MM.1S (cell line): ENCODE measurements at regions not wholly inside any gene's neighbourhood (a gene's known extent, or its start where the extent isn't known, plus 50 kb on each side); places are given as distances from the start of the nearest gene placed in this dataset.

Experiments used
- DNase-seq: peaks from one replicate; pipeline ENCODE4 v3.0.0-alpha.2; 2015
- H2AFZ ChIP-seq: fragments of 300-600 bp; sonication (generic); 2 replicates; pipeline ENCODE4 v1.6.0; 2016; ENCODE audit warnings: antibody characterized with exemption, low read length
- H3F3A ChIP-seq: fragments of 300-600 bp; sonication (generic); 2 replicates; pipeline ENCODE4 v1.6.1; 2016; ENCODE audit warnings: mild to moderate bottlenecking, antibody characterized with exemption, low read length, moderate library complexity, mixed read lengths; ENCODE audit not compliant: insufficient read depth
- H3K27ac ChIP-seq: fragments of 300-600 bp; sonication (generic); 2 replicates; pipeline ENCODE4 v1.5.1; 2016; ENCODE audit warnings: mild to moderate bottlenecking, low read length
- H3K27me3 ChIP-seq: fragments of 300-600 bp; sonication (generic); replicated peaks from 2 replicates; pipeline ENCODE4 v1.6.0; 2016; ENCODE audit warnings: low read length; ENCODE audit not compliant: insufficient read depth
- H3K36me3 ChIP-seq: fragments of 300-600 bp; sonication (generic); replicated peaks from 2 replicates; pipeline ENCODE4 v1.6.1; 2016; ENCODE audit warnings: mild to moderate bottlenecking, low read length, mixed read lengths; ENCODE audit not compliant: insufficient read depth
- H3K4me1 ChIP-seq: fragments of 300-600 bp; sonication (generic); 2 replicates; pipeline ENCODE4 v1.6.1; 2016; ENCODE audit warnings: low read length, mixed read lengths
- H3K4me2 ChIP-seq: fragments of 300-600 bp; sonication (generic); 2 replicates; pipeline ENCODE4 v1.6.0; 2016; ENCODE audit warnings: low read depth, low read length
- H3K4me3 ChIP-seq: fragments of 300-600 bp; sonication (generic); 2 replicates; pipeline ENCODE4 v1.5.1; 2016; ENCODE audit warnings: low read length, mixed read lengths
- H3K79me2 ChIP-seq: fragments of 300-600 bp; sonication (generic); 2 replicates; pipeline ENCODE4 v1.6.1; 2016; ENCODE audit warnings: mixed run types, low read length, mixed read lengths
- H3K9ac ChIP-seq: fragments of 300-600 bp; sonication (generic); 2 replicates; pipeline ENCODE4 v1.6.1; 2016; ENCODE audit warnings: low read length, mixed read lengths
- H3K9me2 ChIP-seq: fragments of 300-600 bp; sonication (generic); replicated peaks from 2 replicates; pipeline ENCODE4 v1.6.1; 2016; ENCODE audit warnings: mild to moderate bottlenecking, low read length, mixed read lengths; ENCODE audit not compliant: insufficient read depth
- H3K9me3 ChIP-seq: fragments of 300-600 bp; sonication (generic); replicated peaks from 2 replicates; pipeline ENCODE4 v1.6.1; 2016; ENCODE audit warnings: mild to moderate bottlenecking, low read length, mixed read lengths; ENCODE audit not compliant: insufficient read depth
- H4K20me1 ChIP-seq: fragments of 300-600 bp; sonication (generic); 2 replicates; pipeline ENCODE4 v1.6.1; 2016; ENCODE audit warnings: mild to moderate bottlenecking, low read length, moderate library complexity, mixed read lengths; ENCODE audit not compliant: insufficient read depth
- CTCF ChIP-seq: fragments of 300-600 bp; sonication (generic); IDR thresholded peaks from 2 replicates; pipeline ENCODE4 v1.5.1; 2016; ENCODE audit warnings: antibody characterized with exemption, low read length, mixed read lengths
- EZH2 ChIP-seq: fragments of 300-600 bp; sonication (generic); optimal IDR thresholded peaks from 2 replicates; pipeline ENCODE3; 2017; ENCODE audit warnings: low read depth, mild to moderate bottlenecking, antibody characterized with exemption, low read length, mixed read lengths
- EZH2phosphoT487 ChIP-seq: fragments of 300-600 bp; sonication (generic); IDR thresholded peaks from 2 replicates; pipeline ENCODE4 v1.6.1; 2018; ENCODE audit warnings: antibody characterized with exemption, low read length

- Histone ChIP-seq H3K9ac (no peak overlapping the region), H3K36me3 (no peaks in the 10 kb centered on the region), H3K79me2 (no peaks in the 10 kb centered on the region), H3K4me2 (no peak overlapping the region), H3K27ac (no peak overlapping the region), H3K4me3 (no peak overlapping the region), H3K4me1 (0 out of 2 replicates have a peak, but pooled peaks cover 4% of the 10 kb centered on the region), H3K9me2 (no peaks in the 10 kb centered on the region), H2AFZ (no peak overlapping the region), H4K20me1 (no peaks in the 10 kb centered on the region), H3K27me3 (no peaks in the 10 kb centered on the region), H3F3A (no peaks in the 10 kb centered on the region; the same call in 1 of the 2 replicates), H3K9me3 (no peaks in the 10 kb centered on the region)
- TF ChIP-seq CTCF = no peak
- DNase-seq = no peak
Measured at GRCh38 chr10:81109200-81109752, 571.6 kb downstream of the SH2D4B start.

GRCh38 chr10:81116201-81116600 lies 578.5 kb downstream of the SH2D4B start:
- no peaks in the 10 kb centered on the region for H3K9me2 ChIP-seq
- H3K4me3 ChIP-seq = no peak overlapping the region
- no peaks in the 10 kb centered on the region for H3K79me2 ChIP-seq
- no peak for DNase-seq
- TF ChIP-seq CTCF (no peak), EZH2 (no peak), EZH2phosphoT487 (no peak)
- no peaks in the 10 kb centered on the region for H3K9me3 ChIP-seq
- 0 out of 2 replicates have a peak, but pooled peaks cover 4% of the 10 kb centered on the region for H3K4me1 ChIP-seq
- no peak overlapping the region for H2AFZ ChIP-seq
- H3K9ac ChIP-seq = no peak overlapping the region
- no peak overlapping the region for H3K27ac ChIP-seq
- H3K4me2 ChIP-seq = no peak overlapping the region
- H3F3A ChIP-seq = no peaks in the 10 kb centered on the region; the same call in 1 of the 2 replicates
- no peaks in the 10 kb centered on the region for H3K36me3 ChIP-seq
- H4K20me1 ChIP-seq = no peaks in the 10 kb centered on the region
- no peaks in the 10 kb centered on the region for H3K27me3 ChIP-seq

GRCh38 chr10:81116990-81117389 lies 579.3 kb downstream of the SH2D4B start:
- H3K4me1 ChIP-seq = no peaks in the 10 kb centered on the region
- TF ChIP-seq CTCF = peak; percentile 31
- no peak for TF ChIP-seq EZH2phosphoT487
- H3K79me2 ChIP-seq = no peaks in the 10 kb centered on the region
- H3K9me2 ChIP-seq = no peaks in the 10 kb centered on the region
- H4K20me1 ChIP-seq = no peaks in the 10 kb centered on the region
- no peak overlapping the region for H3K9ac ChIP-seq
- H3K27me3 ChIP-seq = no peaks in the 10 kb centered on the region
- H3F3A ChIP-seq = no peaks in the 10 kb centered on the region; the same call in 1 of the 2 replicates
- no peak overlapping the region for H3K4me2 ChIP-seq
- no peak overlapping the region for H3K4me3 ChIP-seq
- DNase-seq = peak; percentile 18
- H2AFZ ChIP-seq = no peak overlapping the region
- H3K36me3 ChIP-seq = no peaks in the 10 kb centered on the region
- H3K27ac ChIP-seq = no peak overlapping the region
- H3K9me3 ChIP-seq = no peaks in the 10 kb centered on the region
